Endothelial cell of umbilical vein (primary cell): ENCODE measurements at regions not wholly inside any gene's neighbourhood (a gene's known extent, or its start where the extent isn't known, plus 50 kb on each side); places are given as distances from the start of the nearest gene placed in this dataset.

ENCODE experiments used
- BruUV-seq: library from RNA; stranded (reverse); fragments of 400-500 nt; replicated peaks from 2 replicates; lab custom pipeline; 2021; lab: Mats Ljungman, UMichigan
- CTCF ChIA-PET: fragments of 300-600, 350-600 bp; sonication (Branson Sonifier 250); formaldehyde crosslinking; loops from one replicate; lab custom pipeline; 2021; ENCODE audit warnings: antibody characterized with exemption, inconsistent platforms; lab: Charles Lee
- POLR2A ChIA-PET: fragments of 300-600, 350-600 bp; sonication (Branson Sonifier 250); formaldehyde crosslinking; loops from one replicate; lab custom pipeline; 2021; ENCODE audit warnings: antibody characterized with exemption, inconsistent platforms; lab: Charles Lee
- DNase-seq: peaks from one replicate; pipeline ENCODE4 v3.0.0-alpha.2; 2011; ENCODE audit warnings: low read depth, low spot score
- FAIRE-seq: peaks from 2 replicates; lab custom pipeline; 2011; peaks lifted over from hg19 to GRCh38; lab: Jason Lieb, UNC
- H2AFZ ChIP-seq: 2 replicates; pipeline ENCODE4 v1.6.0; 2012; ENCODE audit warnings: low read depth, low read length, control low read depth, inconsistent platforms
- H3K27ac ChIP-seq: 2 replicates; pipeline ENCODE4 v1.5.1; 2011; ENCODE audit warnings: low read depth, mild to moderate bottlenecking, control low read depth, low read length, moderate library complexity; ENCODE audit not compliant: insufficient read depth
- H3K27me3 ChIP-seq, 2 experiments: 2 replicates each; pipeline versions ENCODE4 v1.6.0 to v1.6.1; 2011; ENCODE audit warnings: low read length in 2 of 2, mixed read lengths in 1 of 2; ENCODE audit not compliant: control insufficient read depth in 2 of 2, insufficient read depth in 2 of 2
- H3K36me3 ChIP-seq, 2 experiments: 2 replicates in 1 of 2; 3 replicates in 1 of 2; pipeline ENCODE4 v1.5.1; 2011; ENCODE audit warnings: low read length in 2 of 2, mild to moderate bottlenecking in 1 of 2, moderate library complexity in 1 of 2; ENCODE audit not compliant: control insufficient read depth in 2 of 2, insufficient read depth in 2 of 2; ENCODE audit errors: extremely low read depth in 1 of 2
- H3K4me1 ChIP-seq: 3 replicates; pipeline ENCODE4 v1.5.1; 2011; ENCODE audit warnings: mild to moderate bottlenecking, low read length; ENCODE audit not compliant: control insufficient read depth, insufficient read depth; ENCODE audit errors: extremely low read depth
- H3K4me2 ChIP-seq: 2 replicates; pipeline ENCODE4 v1.6.1; 2011; ENCODE audit warnings: low read length, control low read depth, mixed read lengths; ENCODE audit not compliant: insufficient read depth
- H3K4me3 ChIP-seq, 3 experiments: fragments of 200-600 bp in 1 of 3; sonication (generic), shearing (Covaris generic) in 1 of 3; replicated peaks in 1 of 3; 2 replicates each; pipeline ENCODE4 v1.5.1; 2011 to 2016; ENCODE audit warnings: control low read depth in 3 of 3, low read length in 3 of 3, mild to moderate bottlenecking in 2 of 3, inconsistent platforms in 1 of 3, low read depth in 1 of 3, moderate library complexity in 1 of 3; ENCODE audit not compliant: insufficient read depth in 1 of 3
- H3K79me2 ChIP-seq: 2 replicates; pipeline ENCODE4 v1.6.0; 2012; ENCODE audit warnings: low read length, inconsistent platforms; ENCODE audit not compliant: control insufficient read depth, insufficient read depth
- H3K9ac ChIP-seq: replicated peaks from 2 replicates; pipeline ENCODE3; 2011; ENCODE audit warnings: low read length, control low read depth; ENCODE audit not compliant: insufficient read depth; ENCODE audit errors: extremely low read depth
- H3K9me1 ChIP-seq: replicated peaks from 3 replicates; pipeline ENCODE4 v1.6.0; 2011; ENCODE audit warnings: mild to moderate bottlenecking, low read length; ENCODE audit not compliant: control insufficient read depth, insufficient read depth; ENCODE audit errors: extremely low read depth
- H3K9me3 ChIP-seq: replicated peaks from 2 replicates; pipeline ENCODE4 v1.5.1; 2012; ENCODE audit warnings: low read length, inconsistent platforms; ENCODE audit not compliant: control insufficient read depth, insufficient read depth
- H4K20me1 ChIP-seq: replicated peaks from 2 replicates; pipeline ENCODE3; 2011; ENCODE audit warnings: mild to moderate bottlenecking, low read length; ENCODE audit not compliant: control insufficient read depth, insufficient read depth; ENCODE audit errors: extremely low read depth
- EZH2 ChIP-seq: IDR thresholded peaks from 2 replicates; pipeline ENCODE4 v1.6.1; 2012; ENCODE audit warnings: borderline replicate concordance, low read depth, mild to moderate bottlenecking, moderate library complexity, low read length, inconsistent platforms; ENCODE audit not compliant: severe bottlenecking
- FOS ChIP-seq: IDR thresholded peaks from 2 replicates; pipeline ENCODE4 v1.6.1; 2011; ENCODE audit warnings: mild to moderate bottlenecking, low read length, moderate library complexity, borderline replicate concordance; ENCODE audit not compliant: insufficient read depth
- GATA2 ChIP-seq: IDR thresholded peaks from 2 replicates; pipeline ENCODE4 v1.7.0; 2011; ENCODE audit warnings: low read depth, mild to moderate bottlenecking, moderate library complexity, mixed read lengths, low read length; ENCODE audit not compliant: insufficient read length, insufficient read depth
- JUN ChIP-seq: IDR thresholded peaks from 2 replicates; pipeline ENCODE4 v1.6.1; 2011; ENCODE audit warnings: borderline replicate concordance, low read depth; ENCODE audit not compliant: insufficient read length, insufficient read depth
- MYC ChIP-seq: IDR thresholded peaks from one replicate; pipeline ENCODE4 v1.6.1; 2011; ENCODE audit warnings: mild to moderate bottlenecking, low read depth, low read length
- POLR2A ChIP-seq: IDR thresholded peaks from 2 replicates; pipeline ENCODE4 v1.6.1; 2012; ENCODE audit warnings: low read depth, mild to moderate bottlenecking, control low read depth, low read length
- POLR2AphosphoS5 ChIP-seq: IDR thresholded peaks from 2 replicates; pipeline ENCODE4 v1.6.1; 2012; ENCODE audit warnings: low read depth, mild to moderate bottlenecking, control low read depth, low read length, moderate library complexity; ENCODE audit not compliant: insufficient read depth
- dilution Hi-C: fragments of 300-500 bp; cut with MboI; formaldehyde crosslinking; loops from one replicate; pipeline ENCODE4 v1.15.0; 2019; ENCODE audit warnings: low sequenced_read_pairs; ENCODE audit not compliant: extremely low pct_ligation_motif_present
- intact Hi-C: fragments of 100-400 bp; cut with micrococcal nuclease; formaldehyde crosslinking; loops from one replicate; pipeline ENCODE4 v1.10.0; 2022
- TF ChIP-seq, protein P1 (sequence below), 2 donors: IDR thresholded peaks; 1 replicate in 1 of 2; 2 replicates in 1 of 2; pipeline ENCODE4 v1.5.1; 2011; ENCODE audit warnings: low read length in 2 of 2, mild to moderate bottlenecking in 2 of 2, moderate library complexity in 2 of 2, control low read depth in 1 of 2, inconsistent platforms in 1 of 2, low read depth in 1 of 2; ENCODE audit not compliant: insufficient read depth in 1 of 2; ENCODE audit errors: extremely low read depth in 1 of 2
- TF ChIP-seq, protein P2 (sequence below): IDR thresholded peaks from 2 replicates; pipeline ENCODE4 v1.6.1; 2011; ENCODE audit not compliant: insufficient read depth, insufficient read length

DNA sequence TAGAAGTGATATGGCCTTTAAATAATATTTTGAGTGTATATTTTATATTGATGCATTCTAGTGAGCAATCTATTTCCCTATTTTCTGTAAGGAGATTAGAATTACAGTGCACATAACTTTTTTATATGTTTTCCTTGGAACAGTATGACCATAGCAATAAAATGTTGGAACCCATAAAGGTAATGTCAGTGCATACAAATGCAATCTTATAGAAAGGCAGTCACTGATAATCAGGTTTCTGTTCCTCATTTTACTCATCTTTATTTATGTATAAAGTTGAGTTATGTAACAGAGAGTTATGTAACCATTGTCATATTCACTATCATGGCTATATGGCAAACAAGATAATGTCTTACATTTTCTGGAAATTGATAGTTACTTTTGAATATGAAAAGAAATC is 179.9 kb upstream of the NETO1 start:
- no peaks in the 10 kb centered on the region for H3K79me2 ChIP-seq
- no peaks in the 10 kb centered on the region for H4K20me1 ChIP-seq
- H3K36me3 ChIP-seq, result no peaks in the 10 kb centered on the region
- no peaks in the 10 kb centered on the region for H3K9me1 ChIP-seq
- dilution Hi-C loops (no loop called here), intact Hi-C loops (no loop called here)
- ChIA-PET POLR2A (no interaction called here), CTCF (no interaction called here)
- no peak overlapping the region for H3K27ac ChIP-seq
- no peak overlapping the region for H3K9ac ChIP-seq
- no peak overlapping the region for H3K4me2 ChIP-seq
- peaks cover 7% of the 10 kb centered on the region for H3K9me3 ChIP-seq
- no peaks in the 10 kb centered on the region for H3K27me3 ChIP-seq
- H3K4me1 ChIP-seq, result no peaks in the 10 kb centered on the region
- no TSS peak for BruUV-seq
- FAIRE-seq, result no peak
- TF ChIP-seq POLR2A, result no peak
- TF ChIP-seq, protein P1, sequence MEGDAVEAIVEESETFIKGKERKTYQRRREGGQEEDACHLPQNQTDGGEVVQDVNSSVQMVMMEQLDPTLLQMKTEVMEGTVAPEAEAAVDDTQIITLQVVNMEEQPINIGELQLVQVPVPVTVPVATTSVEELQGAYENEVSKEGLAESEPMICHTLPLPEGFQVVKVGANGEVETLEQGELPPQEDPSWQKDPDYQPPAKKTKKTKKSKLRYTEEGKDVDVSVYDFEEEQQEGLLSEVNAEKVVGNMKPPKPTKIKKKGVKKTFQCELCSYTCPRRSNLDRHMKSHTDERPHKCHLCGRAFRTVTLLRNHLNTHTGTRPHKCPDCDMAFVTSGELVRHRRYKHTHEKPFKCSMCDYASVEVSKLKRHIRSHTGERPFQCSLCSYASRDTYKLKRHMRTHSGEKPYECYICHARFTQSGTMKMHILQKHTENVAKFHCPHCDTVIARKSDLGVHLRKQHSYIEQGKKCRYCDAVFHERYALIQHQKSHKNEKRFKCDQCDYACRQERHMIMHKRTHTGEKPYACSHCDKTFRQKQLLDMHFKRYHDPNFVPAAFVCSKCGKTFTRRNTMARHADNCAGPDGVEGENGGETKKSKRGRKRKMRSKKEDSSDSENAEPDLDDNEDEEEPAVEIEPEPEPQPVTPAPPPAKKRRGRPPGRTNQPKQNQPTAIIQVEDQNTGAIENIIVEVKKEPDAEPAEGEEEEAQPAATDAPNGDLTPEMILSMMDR (IDR thresholded peaks at IDR 0.05; ENCODE audit: extremely low read depth in 1 of 2, insufficient read depth in 1 of 2, low read depth in 1 of 2, low read length in 2 of 2), result no peak
- TF ChIP-seq FOS, result no peak
- TF ChIP-seq GATA2, result no peak
- TF ChIP-seq, protein P2, sequence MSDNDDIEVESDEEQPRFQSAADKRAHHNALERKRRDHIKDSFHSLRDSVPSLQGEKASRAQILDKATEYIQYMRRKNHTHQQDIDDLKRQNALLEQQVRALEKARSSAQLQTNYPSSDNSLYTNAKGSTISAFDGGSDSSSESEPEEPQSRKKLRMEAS, result no peak
- no peak for TF ChIP-seq POLR2AphosphoS5
- TF ChIP-seq MYC, result no peak
- TF ChIP-seq EZH2, result no peak
- no peak for TF ChIP-seq JUN
- no peak for DNase-seq
- no peak overlapping the region for H3K4me3 ChIP-seq
- H2AFZ ChIP-seq, result no peak overlapping the region
